Loucy (cell line): ENCODE measurements at regions not wholly inside any gene's neighbourhood (a gene's known extent, or its start where the extent isn't known, plus 50 kb on each side); places are given as distances from the start of the nearest gene placed in this dataset.

Experiments
- H2AFZ ChIP-seq: fragments of 200-600 bp; sonication (generic); 2 replicates; pipeline ENCODE4 v1.6.0; 2016; ENCODE audit warnings: antibody characterized with exemption, mild to moderate bottlenecking, low read length, moderate library complexity
- H3F3A ChIP-seq: fragments of 200-600 bp; 2 replicates; pipeline ENCODE4 v1.6.0; 2016; ENCODE audit warnings: antibody characterized with exemption, low read depth, mild to moderate bottlenecking
- H3K27me3 ChIP-seq: fragments of 200-600 bp; sonication (generic); 2 replicates; pipeline ENCODE4 v1.6.1; 2014; ENCODE audit warnings: low read length, mild to moderate bottlenecking; ENCODE audit not compliant: insufficient read depth, poor library complexity, severe bottlenecking
- H3K36me3 ChIP-seq: fragments of 200-600 bp; sonication (generic); 2 replicates; pipeline ENCODE4 v1.6.1; 2016; ENCODE audit warnings: low read length; ENCODE audit not compliant: insufficient read depth
- H3K4me1 ChIP-seq: fragments of 200-600 bp; sonication (generic); 2 replicates; pipeline ENCODE4 v1.5.1; 2014; ENCODE audit warnings: low read length, mild to moderate bottlenecking; ENCODE audit not compliant: insufficient read depth, poor library complexity, severe bottlenecking
- H3K4me2 ChIP-seq: fragments of 200-600 bp; sonication (generic); 2 replicates; pipeline ENCODE4 v1.6.0; 2014; ENCODE audit warnings: antibody characterized with exemption, low read length, low read depth, mild to moderate bottlenecking; ENCODE audit not compliant: poor library complexity, severe bottlenecking
- H3K4me3 ChIP-seq: fragments of 200-600 bp; sonication (generic); 2 replicates; pipeline ENCODE4 v1.5.1; 2014; ENCODE audit warnings: low read length, mild to moderate bottlenecking, mixed read lengths; ENCODE audit not compliant: poor library complexity, severe bottlenecking
- H3K79me2 ChIP-seq: fragments of 200-600 bp; sonication (generic); 2 replicates; pipeline ENCODE4 v1.6.1; 2014; ENCODE audit warnings: low read length; ENCODE audit not compliant: insufficient read depth
- H3K9ac ChIP-seq: fragments of 200-600 bp; sonication (generic); 2 replicates; pipeline ENCODE4 v1.6.0; 2014; ENCODE audit warnings: mild to moderate bottlenecking, low read depth, low read length, moderate library complexity; ENCODE audit not compliant: poor library complexity, severe bottlenecking
- H3K9me2 ChIP-seq: fragments of 200-600 bp; sonication (generic); replicated peaks from 2 replicates; pipeline ENCODE4 v1.6.1; 2016; ENCODE audit warnings: low read depth, low read length, mixed read lengths
- H3K9me3 ChIP-seq: fragments of 200-600 bp; sonication (generic); 2 replicates; pipeline ENCODE4 v1.6.1; 2014; ENCODE audit warnings: mild to moderate bottlenecking, antibody characterized with exemption, low read length, low read depth; ENCODE audit not compliant: insufficient read depth
- H4K20me1 ChIP-seq: fragments of 200-600 bp; sonication (generic); 2 replicates; pipeline ENCODE4 v1.6.0; 2014; ENCODE audit warnings: antibody characterized with exemption, low read length, mild to moderate bottlenecking; ENCODE audit not compliant: insufficient read depth, poor library complexity, severe bottlenecking
- EZH2phosphoT487 ChIP-seq: fragments of 200-600 bp; IDR thresholded peaks from 2 replicates; pipeline ENCODE4 v1.6.1; 2018; ENCODE audit warnings: antibody characterized with exemption, mild to moderate bottlenecking, moderate library complexity, borderline replicate concordance
- TF ChIP-seq, protein P1 (sequence below): fragments of 200-600 bp; sonication (generic); conservative IDR thresholded peaks from 2 replicates; pipeline ENCODE4 v1.5.1; 2014; ENCODE audit warnings: mild to moderate bottlenecking, antibody characterized with exemption, low read length

DNA sequence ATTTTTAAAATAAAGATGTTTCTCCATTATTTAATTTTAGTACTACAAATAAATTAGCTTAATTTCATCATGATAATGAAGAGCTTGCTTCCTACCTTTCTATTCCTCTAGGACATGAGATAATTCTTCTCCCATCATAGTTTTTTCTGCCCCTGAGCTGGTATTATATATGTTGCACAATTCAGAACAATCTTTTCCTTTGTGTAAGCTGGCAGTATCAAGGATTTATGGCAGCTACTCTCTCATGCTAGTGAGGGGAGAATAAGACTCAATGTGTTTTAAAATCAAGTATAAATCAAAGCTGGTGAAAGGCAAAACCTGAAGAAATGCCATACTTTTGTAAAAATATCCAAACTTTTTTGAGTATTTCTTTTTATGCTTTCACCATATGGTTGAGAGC lies 1405.3 kb downstream of the SI start:
- no peak overlapping the region for H3K4me2 ChIP-seq
- H3K4me3 ChIP-seq = no peak overlapping the region
- H3K79me2 ChIP-seq = no peaks in the 10 kb centered on the region
- no peaks in the 10 kb centered on the region for H3K27me3 ChIP-seq
- H3K9me2 ChIP-seq = no peaks in the 10 kb centered on the region
- H4K20me1 ChIP-seq = no peaks in the 10 kb centered on the region
- no peaks in the 10 kb centered on the region for H3K36me3 ChIP-seq
- TF ChIP-seq, protein P1, sequence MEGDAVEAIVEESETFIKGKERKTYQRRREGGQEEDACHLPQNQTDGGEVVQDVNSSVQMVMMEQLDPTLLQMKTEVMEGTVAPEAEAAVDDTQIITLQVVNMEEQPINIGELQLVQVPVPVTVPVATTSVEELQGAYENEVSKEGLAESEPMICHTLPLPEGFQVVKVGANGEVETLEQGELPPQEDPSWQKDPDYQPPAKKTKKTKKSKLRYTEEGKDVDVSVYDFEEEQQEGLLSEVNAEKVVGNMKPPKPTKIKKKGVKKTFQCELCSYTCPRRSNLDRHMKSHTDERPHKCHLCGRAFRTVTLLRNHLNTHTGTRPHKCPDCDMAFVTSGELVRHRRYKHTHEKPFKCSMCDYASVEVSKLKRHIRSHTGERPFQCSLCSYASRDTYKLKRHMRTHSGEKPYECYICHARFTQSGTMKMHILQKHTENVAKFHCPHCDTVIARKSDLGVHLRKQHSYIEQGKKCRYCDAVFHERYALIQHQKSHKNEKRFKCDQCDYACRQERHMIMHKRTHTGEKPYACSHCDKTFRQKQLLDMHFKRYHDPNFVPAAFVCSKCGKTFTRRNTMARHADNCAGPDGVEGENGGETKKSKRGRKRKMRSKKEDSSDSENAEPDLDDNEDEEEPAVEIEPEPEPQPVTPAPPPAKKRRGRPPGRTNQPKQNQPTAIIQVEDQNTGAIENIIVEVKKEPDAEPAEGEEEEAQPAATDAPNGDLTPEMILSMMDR = no peak
- no peak for TF ChIP-seq EZH2phosphoT487
- H3F3A ChIP-seq = no peaks in the 10 kb centered on the region
- no peak overlapping the region for H3K9ac ChIP-seq
- H2AFZ ChIP-seq = no peak overlapping the region
- no peaks in the 10 kb centered on the region for H3K9me3 ChIP-seq
- H3K4me1 ChIP-seq = no peaks in the 10 kb centered on the region

GRCh38 chr3:163671201-163671600 lies 1407.1 kb downstream of the SI start:
- H4K20me1 ChIP-seq = no peaks in the 10 kb centered on the region
- no peak overlapping the region for H2AFZ ChIP-seq
- H3K27me3 ChIP-seq = no peaks in the 10 kb centered on the region
- H3F3A ChIP-seq = no peaks in the 10 kb centered on the region
- H3K9me3 ChIP-seq = no peaks in the 10 kb centered on the region
- no peaks in the 10 kb centered on the region for H3K9me2 ChIP-seq
- TF ChIP-seq EZH2phosphoT487 = no peak
- TF ChIP-seq, protein P1 = no peak
- H3K36me3 ChIP-seq = no peaks in the 10 kb centered on the region
- H3K4me2 ChIP-seq = no peak overlapping the region
- H3K4me1 ChIP-seq = no peaks in the 10 kb centered on the region
- H3K9ac ChIP-seq = no peak overlapping the region
- no peaks in the 10 kb centered on the region for H3K79me2 ChIP-seq
- H3K4me3 ChIP-seq = no peak overlapping the region

DNA sequence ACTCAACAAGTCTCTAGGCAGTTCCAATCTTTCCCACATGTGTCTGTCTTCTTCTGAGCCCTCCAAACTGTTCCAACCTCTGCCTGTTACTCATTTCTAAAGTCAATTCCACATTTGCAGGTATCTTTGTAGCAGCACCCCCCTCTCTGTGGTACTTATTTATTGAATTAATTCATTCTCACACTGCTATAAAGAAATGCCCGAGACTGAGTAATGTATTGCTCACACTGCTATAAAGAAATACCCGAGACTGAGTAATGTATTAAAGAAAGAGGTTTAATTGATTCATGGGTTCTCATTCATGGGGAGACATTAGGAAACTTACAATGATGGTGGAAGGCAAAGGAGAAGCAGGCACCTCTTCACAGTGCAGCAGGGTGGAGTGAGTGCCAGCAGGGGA lies 1413.8 kb downstream of the SI start:
- H4K20me1 ChIP-seq = no peaks in the 10 kb centered on the region
- no peaks in the 10 kb centered on the region for H3K36me3 ChIP-seq
- H3K9me2 ChIP-seq = no peaks in the 10 kb centered on the region
- no peak overlapping the region for H3K9ac ChIP-seq
- H3K9me3 ChIP-seq = no peaks in the 10 kb centered on the region
- H3K27me3 ChIP-seq = no peaks in the 10 kb centered on the region
- H2AFZ ChIP-seq = no peak overlapping the region
- H3K4me3 ChIP-seq = no peak overlapping the region
- no peaks in the 10 kb centered on the region for H3K79me2 ChIP-seq
- H3F3A ChIP-seq = no peaks in the 10 kb centered on the region
- H3K4me1 ChIP-seq = no peaks in the 10 kb centered on the region
- H3K4me2 ChIP-seq = no peak overlapping the region
- no peak for TF ChIP-seq EZH2phosphoT487
- TF ChIP-seq, protein P1 = no peak
